Endothelial cell of umbilical vein (primary cell): ENCODE measurements at regions not wholly inside any gene's neighbourhood (a gene's known extent, or its start where the extent isn't known, plus 50 kb on each side); places are given as distances from the start of the nearest gene placed in this dataset.

ENCODE experiments used
- BruUV-seq: library from RNA; stranded (reverse); fragments of 400-500 nt; replicated peaks from 2 replicates; lab custom pipeline; 2021; lab: Mats Ljungman, UMichigan
- CTCF ChIA-PET: fragments of 300-600, 350-600 bp; sonication (Branson Sonifier 250); formaldehyde crosslinking; loops from one replicate; lab custom pipeline; 2021; ENCODE audit warnings: antibody characterized with exemption, inconsistent platforms; lab: Charles Lee
- POLR2A ChIA-PET: fragments of 300-600, 350-600 bp; sonication (Branson Sonifier 250); formaldehyde crosslinking; loops from one replicate; lab custom pipeline; 2021; ENCODE audit warnings: antibody characterized with exemption, inconsistent platforms; lab: Charles Lee
- DNase-seq: peaks from one replicate; pipeline ENCODE4 v3.0.0-alpha.2; 2011; ENCODE audit warnings: low read depth, low spot score
- FAIRE-seq: peaks from 2 replicates; lab custom pipeline; 2011; peaks lifted over from hg19 to GRCh38; lab: Jason Lieb, UNC
- H2AFZ ChIP-seq: 2 replicates; pipeline ENCODE4 v1.6.0; 2012; ENCODE audit warnings: low read depth, low read length, control low read depth, inconsistent platforms
- H3K27ac ChIP-seq: 2 replicates; pipeline ENCODE4 v1.5.1; 2011; ENCODE audit warnings: low read depth, mild to moderate bottlenecking, control low read depth, low read length, moderate library complexity; ENCODE audit not compliant: insufficient read depth
- H3K27me3 ChIP-seq, 2 experiments: 2 replicates each; pipeline versions ENCODE4 v1.6.0 to v1.6.1; 2011; ENCODE audit warnings: low read length in 2 of 2, mixed read lengths in 1 of 2; ENCODE audit not compliant: control insufficient read depth in 2 of 2, insufficient read depth in 2 of 2
- H3K36me3 ChIP-seq, 2 experiments: 2 replicates in 1 of 2; 3 replicates in 1 of 2; pipeline ENCODE4 v1.5.1; 2011; ENCODE audit warnings: low read length in 2 of 2, mild to moderate bottlenecking in 1 of 2, moderate library complexity in 1 of 2; ENCODE audit not compliant: control insufficient read depth in 2 of 2, insufficient read depth in 2 of 2; ENCODE audit errors: extremely low read depth in 1 of 2
- H3K4me1 ChIP-seq: 3 replicates; pipeline ENCODE4 v1.5.1; 2011; ENCODE audit warnings: mild to moderate bottlenecking, low read length; ENCODE audit not compliant: control insufficient read depth, insufficient read depth; ENCODE audit errors: extremely low read depth
- H3K4me2 ChIP-seq: 2 replicates; pipeline ENCODE4 v1.6.1; 2011; ENCODE audit warnings: low read length, control low read depth, mixed read lengths; ENCODE audit not compliant: insufficient read depth
- H3K4me3 ChIP-seq, 3 experiments: fragments of 200-600 bp in 1 of 3; sonication (generic), shearing (Covaris generic) in 1 of 3; replicated peaks in 1 of 3; 2 replicates each; pipeline ENCODE4 v1.5.1; 2011 to 2016; ENCODE audit warnings: control low read depth in 3 of 3, low read length in 3 of 3, mild to moderate bottlenecking in 2 of 3, inconsistent platforms in 1 of 3, low read depth in 1 of 3, moderate library complexity in 1 of 3; ENCODE audit not compliant: insufficient read depth in 1 of 3
- H3K79me2 ChIP-seq: 2 replicates; pipeline ENCODE4 v1.6.0; 2012; ENCODE audit warnings: low read length, inconsistent platforms; ENCODE audit not compliant: control insufficient read depth, insufficient read depth
- H3K9ac ChIP-seq: replicated peaks from 2 replicates; pipeline ENCODE3; 2011; ENCODE audit warnings: low read length, control low read depth; ENCODE audit not compliant: insufficient read depth; ENCODE audit errors: extremely low read depth
- H3K9me1 ChIP-seq: replicated peaks from 3 replicates; pipeline ENCODE4 v1.6.0; 2011; ENCODE audit warnings: mild to moderate bottlenecking, low read length; ENCODE audit not compliant: control insufficient read depth, insufficient read depth; ENCODE audit errors: extremely low read depth
- H3K9me3 ChIP-seq: replicated peaks from 2 replicates; pipeline ENCODE4 v1.5.1; 2012; ENCODE audit warnings: low read length, inconsistent platforms; ENCODE audit not compliant: control insufficient read depth, insufficient read depth
- H4K20me1 ChIP-seq: replicated peaks from 2 replicates; pipeline ENCODE3; 2011; ENCODE audit warnings: mild to moderate bottlenecking, low read length; ENCODE audit not compliant: control insufficient read depth, insufficient read depth; ENCODE audit errors: extremely low read depth
- EZH2 ChIP-seq: IDR thresholded peaks from 2 replicates; pipeline ENCODE4 v1.6.1; 2012; ENCODE audit warnings: borderline replicate concordance, low read depth, mild to moderate bottlenecking, moderate library complexity, low read length, inconsistent platforms; ENCODE audit not compliant: severe bottlenecking
- FOS ChIP-seq: IDR thresholded peaks from 2 replicates; pipeline ENCODE4 v1.6.1; 2011; ENCODE audit warnings: mild to moderate bottlenecking, low read length, moderate library complexity, borderline replicate concordance; ENCODE audit not compliant: insufficient read depth
- GATA2 ChIP-seq: IDR thresholded peaks from 2 replicates; pipeline ENCODE4 v1.7.0; 2011; ENCODE audit warnings: low read depth, mild to moderate bottlenecking, moderate library complexity, mixed read lengths, low read length; ENCODE audit not compliant: insufficient read length, insufficient read depth
- JUN ChIP-seq: IDR thresholded peaks from 2 replicates; pipeline ENCODE4 v1.6.1; 2011; ENCODE audit warnings: borderline replicate concordance, low read depth; ENCODE audit not compliant: insufficient read length, insufficient read depth
- MYC ChIP-seq: IDR thresholded peaks from one replicate; pipeline ENCODE4 v1.6.1; 2011; ENCODE audit warnings: mild to moderate bottlenecking, low read depth, low read length
- POLR2A ChIP-seq: IDR thresholded peaks from 2 replicates; pipeline ENCODE4 v1.6.1; 2012; ENCODE audit warnings: low read depth, mild to moderate bottlenecking, control low read depth, low read length
- POLR2AphosphoS5 ChIP-seq: IDR thresholded peaks from 2 replicates; pipeline ENCODE4 v1.6.1; 2012; ENCODE audit warnings: low read depth, mild to moderate bottlenecking, control low read depth, low read length, moderate library complexity; ENCODE audit not compliant: insufficient read depth
- dilution Hi-C: fragments of 300-500 bp; cut with MboI; formaldehyde crosslinking; loops from one replicate; pipeline ENCODE4 v1.15.0; 2019; ENCODE audit warnings: low sequenced_read_pairs; ENCODE audit not compliant: extremely low pct_ligation_motif_present
- intact Hi-C: fragments of 100-400 bp; cut with micrococcal nuclease; formaldehyde crosslinking; loops from one replicate; pipeline ENCODE4 v1.10.0; 2022
- TF ChIP-seq, protein P1 (sequence below), 2 donors: IDR thresholded peaks; 1 replicate in 1 of 2; 2 replicates in 1 of 2; pipeline ENCODE4 v1.5.1; 2011; ENCODE audit warnings: low read length in 2 of 2, mild to moderate bottlenecking in 2 of 2, moderate library complexity in 2 of 2, control low read depth in 1 of 2, inconsistent platforms in 1 of 2, low read depth in 1 of 2; ENCODE audit not compliant: insufficient read depth in 1 of 2; ENCODE audit errors: extremely low read depth in 1 of 2
- TF ChIP-seq, protein P2 (sequence below): IDR thresholded peaks from 2 replicates; pipeline ENCODE4 v1.6.1; 2011; ENCODE audit not compliant: insufficient read depth, insufficient read length

DNA sequence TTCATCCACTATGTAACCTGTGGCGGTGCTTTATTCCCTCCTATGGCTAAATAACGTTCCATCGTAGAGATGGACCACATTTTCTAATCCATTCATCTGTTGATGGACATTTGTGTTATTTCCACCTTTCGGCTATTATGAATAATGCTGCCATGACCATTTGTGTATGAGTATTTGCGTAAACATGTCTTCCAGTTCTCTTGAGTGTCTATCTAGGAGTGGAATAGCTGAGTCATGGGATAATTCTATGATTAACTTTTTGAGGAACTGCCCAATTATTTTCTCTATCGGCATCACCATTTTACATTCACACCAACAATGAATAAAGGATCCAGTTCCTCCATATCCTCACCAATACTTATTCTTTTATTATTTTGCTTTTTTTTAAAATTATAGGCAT, 261.9 kb upstream of the SFSWAP start:
- H3K36me3 ChIP-seq = no peaks in the 10 kb centered on the region
- FAIRE-seq (no peak), DNase-seq (no peak)
- no peaks in the 10 kb centered on the region for H3K9me1 ChIP-seq
- ChIA-PET POLR2A (no interaction called here), CTCF (no interaction called here)
- intact Hi-C loops = no loop called here
- no peak overlapping the region for H3K9ac ChIP-seq
- BruUV-seq = no TSS peak
- TF ChIP-seq EZH2 = no peak
- no peak for TF ChIP-seq POLR2A
- TF ChIP-seq FOS = no peak
- TF ChIP-seq POLR2AphosphoS5 = no peak
- TF ChIP-seq, protein P1, sequence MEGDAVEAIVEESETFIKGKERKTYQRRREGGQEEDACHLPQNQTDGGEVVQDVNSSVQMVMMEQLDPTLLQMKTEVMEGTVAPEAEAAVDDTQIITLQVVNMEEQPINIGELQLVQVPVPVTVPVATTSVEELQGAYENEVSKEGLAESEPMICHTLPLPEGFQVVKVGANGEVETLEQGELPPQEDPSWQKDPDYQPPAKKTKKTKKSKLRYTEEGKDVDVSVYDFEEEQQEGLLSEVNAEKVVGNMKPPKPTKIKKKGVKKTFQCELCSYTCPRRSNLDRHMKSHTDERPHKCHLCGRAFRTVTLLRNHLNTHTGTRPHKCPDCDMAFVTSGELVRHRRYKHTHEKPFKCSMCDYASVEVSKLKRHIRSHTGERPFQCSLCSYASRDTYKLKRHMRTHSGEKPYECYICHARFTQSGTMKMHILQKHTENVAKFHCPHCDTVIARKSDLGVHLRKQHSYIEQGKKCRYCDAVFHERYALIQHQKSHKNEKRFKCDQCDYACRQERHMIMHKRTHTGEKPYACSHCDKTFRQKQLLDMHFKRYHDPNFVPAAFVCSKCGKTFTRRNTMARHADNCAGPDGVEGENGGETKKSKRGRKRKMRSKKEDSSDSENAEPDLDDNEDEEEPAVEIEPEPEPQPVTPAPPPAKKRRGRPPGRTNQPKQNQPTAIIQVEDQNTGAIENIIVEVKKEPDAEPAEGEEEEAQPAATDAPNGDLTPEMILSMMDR (IDR thresholded peaks at IDR 0.05; ENCODE audit: extremely low read depth in 1 of 2, insufficient read depth in 1 of 2, low read depth in 1 of 2, low read length in 2 of 2) = no peak
- no peak for TF ChIP-seq MYC
- TF ChIP-seq JUN = no peak
- TF ChIP-seq, protein P2, sequence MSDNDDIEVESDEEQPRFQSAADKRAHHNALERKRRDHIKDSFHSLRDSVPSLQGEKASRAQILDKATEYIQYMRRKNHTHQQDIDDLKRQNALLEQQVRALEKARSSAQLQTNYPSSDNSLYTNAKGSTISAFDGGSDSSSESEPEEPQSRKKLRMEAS = no peak
- no peak for TF ChIP-seq GATA2
- no peak overlapping the region for H3K4me3 ChIP-seq
- H2AFZ ChIP-seq = no peak overlapping the region
- no peaks in the 10 kb centered on the region for H4K20me1 ChIP-seq
- H3K9me3 ChIP-seq = no peaks in the 10 kb centered on the region
- no peaks in the 10 kb centered on the region for H3K79me2 ChIP-seq
- H3K27ac ChIP-seq = no peak overlapping the region
- H3K4me2 ChIP-seq = no peak overlapping the region
- dilution Hi-C loops = no loop called here
- no peaks in the 10 kb centered on the region for H3K27me3 ChIP-seq
- no peaks in the 10 kb centered on the region for H3K4me1 ChIP-seq
